ENCODE measurements at regions not wholly inside any gene's neighbourhood (a gene's known extent, or its start where the extent isn't known, plus 50 kb on each side); places are given as distances from the start of the nearest gene placed in this dataset.

DNA sequence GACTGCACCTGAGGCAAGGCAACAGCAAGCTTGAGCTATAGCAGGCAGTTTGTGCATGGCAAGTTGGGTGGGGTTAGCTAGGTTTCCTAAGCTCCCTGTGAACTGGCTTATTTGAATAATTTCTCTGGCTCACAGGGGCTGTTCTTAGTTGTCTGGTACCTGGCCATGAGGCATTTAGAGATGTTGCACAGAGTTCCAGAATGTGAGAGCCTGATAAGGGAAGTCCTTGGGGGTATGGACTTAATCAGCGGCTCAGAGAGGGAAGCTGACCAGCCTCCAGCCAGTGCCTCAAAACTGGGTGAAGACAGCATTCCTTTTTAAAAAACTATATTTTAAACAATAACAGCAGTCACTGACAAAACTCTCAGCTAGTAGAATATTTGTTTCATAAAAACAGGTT is 307.4 kb downstream of the FZD1 start:
- TF ChIP-seq, protein P1, sequence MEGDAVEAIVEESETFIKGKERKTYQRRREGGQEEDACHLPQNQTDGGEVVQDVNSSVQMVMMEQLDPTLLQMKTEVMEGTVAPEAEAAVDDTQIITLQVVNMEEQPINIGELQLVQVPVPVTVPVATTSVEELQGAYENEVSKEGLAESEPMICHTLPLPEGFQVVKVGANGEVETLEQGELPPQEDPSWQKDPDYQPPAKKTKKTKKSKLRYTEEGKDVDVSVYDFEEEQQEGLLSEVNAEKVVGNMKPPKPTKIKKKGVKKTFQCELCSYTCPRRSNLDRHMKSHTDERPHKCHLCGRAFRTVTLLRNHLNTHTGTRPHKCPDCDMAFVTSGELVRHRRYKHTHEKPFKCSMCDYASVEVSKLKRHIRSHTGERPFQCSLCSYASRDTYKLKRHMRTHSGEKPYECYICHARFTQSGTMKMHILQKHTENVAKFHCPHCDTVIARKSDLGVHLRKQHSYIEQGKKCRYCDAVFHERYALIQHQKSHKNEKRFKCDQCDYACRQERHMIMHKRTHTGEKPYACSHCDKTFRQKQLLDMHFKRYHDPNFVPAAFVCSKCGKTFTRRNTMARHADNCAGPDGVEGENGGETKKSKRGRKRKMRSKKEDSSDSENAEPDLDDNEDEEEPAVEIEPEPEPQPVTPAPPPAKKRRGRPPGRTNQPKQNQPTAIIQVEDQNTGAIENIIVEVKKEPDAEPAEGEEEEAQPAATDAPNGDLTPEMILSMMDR (IDR thresholded peaks at IDR 0.05; ENCODE audit: low read depth, low read length, poor library complexity, severe bottlenecking) = no peak
- no peak for TF ChIP-seq EZH2phosphoT487 (IDR thresholded peaks at IDR 0.05; ENCODE audit: borderline replicate concordance, low read length)

Measured in DOHH2 (cell line).